IMR-90 (cell line): ENCODE measurements at regions not wholly inside any gene's neighbourhood (a gene's known extent, or its start where the extent isn't known, plus 50 kb on each side); places are given as distances from the start of the nearest gene placed in this dataset.

Experiments used
- ATAC-seq: fragments of 200-7000 bp; cut with Tn5 transposase; 2 replicates; pipeline ENCODE4 v1.9.1; 2020; ENCODE audit warnings: low read depth, mild to moderate bottlenecking, moderate library complexity
- BruUV-seq: library from RNA; stranded (reverse); fragments of 400-500 nt; replicated peaks from 2 replicates; lab custom pipeline; 2021; lab: Mats Ljungman, UMichigan
- CTCF ChIA-PET: fragments of 300-600 bp; formaldehyde crosslinking; extraction: SDS; loops from one replicate; lab custom pipeline; 2021; ENCODE audit warnings: antibody characterized with exemption; lab: Yijun Ruan, JAX
- POLR2A ChIA-PET: fragments of 300-600 bp; sonication (Branson Sonifier 250); formaldehyde crosslinking; loops from one replicate; lab custom pipeline; 2022; ENCODE audit warnings: antibody characterized with exemption; ENCODE audit not compliant: unreplicated experiment; lab: Charles Lee
- DNase-seq: peaks from one replicate; pipeline ENCODE4 v3.0.0; 2013
- H2AFZ ChIP-seq: replicated peaks from 2 replicates; pipeline ENCODE3; 2013; ENCODE audit warnings: low read length, mild to moderate bottlenecking; ENCODE audit not compliant: poor library complexity
- H2AK5ac ChIP-seq: 2 replicates; pipeline ENCODE4 v1.6.1; 2013; ENCODE audit warnings: low read depth, low read length, inconsistent platforms
- H2AK9ac ChIP-seq: replicated peaks from 2 replicates; pipeline ENCODE3; 2013; ENCODE audit warnings: mild to moderate bottlenecking, low read depth, low read length, moderate library complexity; ENCODE audit not compliant: poor library complexity
- H2BK120ac ChIP-seq: 2 replicates; pipeline ENCODE4 v1.6.1; 2013; ENCODE audit warnings: low read depth, low read length, inconsistent platforms
- H2BK15ac ChIP-seq: 3 replicates; pipeline ENCODE4 v1.6.1; 2013; ENCODE audit warnings: low read depth, low read length, inconsistent platforms
- H2BK20ac ChIP-seq: 2 replicates; pipeline ENCODE4 v1.6.1; 2013; ENCODE audit warnings: low read depth, mild to moderate bottlenecking, inconsistent platforms, low read length, moderate library complexity
- H2BK5ac ChIP-seq: 2 replicates; pipeline ENCODE4 v1.6.1; 2013; ENCODE audit warnings: mild to moderate bottlenecking, low read depth, low read length, inconsistent platforms; ENCODE audit not compliant: poor library complexity, severe bottlenecking
- H3K14ac ChIP-seq: replicated peaks from 2 replicates; pipeline ENCODE4 v1.6.1; 2013; ENCODE audit warnings: low read depth, low read length, inconsistent platforms
- H3K18ac ChIP-seq: 2 replicates; pipeline ENCODE4 v1.6.1; 2013; ENCODE audit warnings: low read depth, low read length, control low read depth
- H3K23ac ChIP-seq: 2 replicates; pipeline ENCODE4 v1.6.1; 2013; ENCODE audit warnings: low read depth, low read length, inconsistent platforms
- H3K27ac ChIP-seq: 2 replicates; pipeline ENCODE4 v1.5.1; 2013; ENCODE audit warnings: mild to moderate bottlenecking, control low read depth, low read length; ENCODE audit not compliant: insufficient read depth
- H3K27me3 ChIP-seq: 2 replicates; pipeline ENCODE4 v1.6.1; 2013; ENCODE audit warnings: low read length; ENCODE audit not compliant: control insufficient read depth, insufficient read depth
- H3K36me3 ChIP-seq: 2 replicates; pipeline ENCODE4 v1.6.1; 2013; ENCODE audit warnings: low read length, mixed read lengths; ENCODE audit not compliant: control insufficient read depth, insufficient read depth
- H3K4ac ChIP-seq: 2 replicates; pipeline ENCODE4 v1.6.1; 2013; ENCODE audit warnings: low read depth, low read length, inconsistent platforms
- H3K4me1 ChIP-seq: 2 replicates; pipeline ENCODE4 v1.6.1; 2013; ENCODE audit warnings: low read length, mixed read lengths; ENCODE audit not compliant: control insufficient read depth, insufficient read depth
- H3K4me2 ChIP-seq: 2 replicates; pipeline ENCODE4 v1.6.1; 2013; ENCODE audit warnings: low read depth, mild to moderate bottlenecking, control low read depth, low read length, moderate library complexity
- H3K4me3 ChIP-seq: 2 replicates; pipeline ENCODE4 v1.5.1; 2013; ENCODE audit warnings: low read depth, mild to moderate bottlenecking, control low read depth, low read length, moderate library complexity; ENCODE audit not compliant: insufficient read depth
- H3K56ac ChIP-seq: 2 replicates; pipeline ENCODE4 v1.6.1; 2013; ENCODE audit warnings: low read length, inconsistent platforms; ENCODE audit not compliant: insufficient read depth; ENCODE audit errors: extremely low read depth
- H3K79me1 ChIP-seq, 2 experiments: 2 replicates each; pipeline ENCODE4 v1.6.1; 2013; ENCODE audit warnings: low read length in 2 of 2, inconsistent platforms in 1 of 2, low read depth in 1 of 2
- H3K9ac ChIP-seq: 2 replicates; pipeline ENCODE4 v1.6.1; 2013; ENCODE audit warnings: low read depth, low read length, control low read depth
- H3K9me1 ChIP-seq: 2 replicates; pipeline ENCODE4 v1.6.1; 2013; ENCODE audit warnings: low read length, inconsistent platforms; ENCODE audit not compliant: insufficient read depth
- H3K9me3 ChIP-seq: 2 replicates; pipeline ENCODE4 v1.6.1; 2013; ENCODE audit warnings: low read length; ENCODE audit not compliant: control insufficient read depth, insufficient read depth
- H4K20me1 ChIP-seq: 2 replicates; pipeline ENCODE4 v1.6.1; 2013; ENCODE audit warnings: low read length, inconsistent platforms; ENCODE audit not compliant: insufficient read depth
- H4K5ac ChIP-seq: 2 replicates; pipeline ENCODE4 v1.6.1; 2013; ENCODE audit warnings: mild to moderate bottlenecking, low read depth, low read length, control low read depth
- H4K8ac ChIP-seq, 2 experiments: 2 replicates each; pipeline ENCODE4 v1.6.1; 2013; ENCODE audit warnings: low read depth in 2 of 2, low read length in 2 of 2, control low read depth in 1 of 2, inconsistent platforms in 1 of 2
- H4K91ac ChIP-seq: 2 replicates; pipeline ENCODE4 v1.6.1; 2013; ENCODE audit warnings: low read depth, low read length, inconsistent platforms; ENCODE audit not compliant: insufficient read depth
- BHLHE40 ChIP-seq: fragments of 150-350 bp; IDR thresholded peaks from 2 replicates; pipeline ENCODE4 v1.6.1; 2016; ENCODE audit warnings: mild to moderate bottlenecking, low read depth, low read length
- CEBPB ChIP-seq: IDR thresholded peaks from 2 replicates; pipeline ENCODE4 v1.6.1; 2012; ENCODE audit warnings: low read depth, low read length, improper control_type of control experiment
- CHD1 ChIP-seq: IDR thresholded peaks from 2 replicates; pipeline ENCODE4 v1.6.1; 2012; ENCODE audit warnings: low read depth, low read length, improper control_type of control experiment
- FOS ChIP-seq: fragments of 150-350 bp; IDR thresholded peaks from 2 replicates; pipeline ENCODE4 v1.6.1; 2016; ENCODE audit warnings: low read depth, low read length
- MAZ ChIP-seq: IDR thresholded peaks from 2 replicates; pipeline ENCODE4 v1.6.1; 2012; ENCODE audit warnings: low read depth, mild to moderate bottlenecking, low read length, improper control_type of control experiment, moderate library complexity, borderline replicate concordance
- NFE2L2 ChIP-seq: fragments of 150-350 bp; IDR thresholded peaks from 2 replicates; pipeline ENCODE4 v1.6.1; 2016; ENCODE audit warnings: low read depth, mild to moderate bottlenecking, low read length
- POLR2A ChIP-seq: IDR thresholded peaks from 2 replicates; pipeline ENCODE4 v1.6.1; 2012; ENCODE audit warnings: mild to moderate bottlenecking, low read depth, low read length
- RAD21 ChIP-seq: IDR thresholded peaks from 2 replicates; pipeline ENCODE4 v1.6.1; 2012; ENCODE audit warnings: low read length, improper control_type of control experiment
- RCOR1 ChIP-seq: IDR thresholded peaks from 2 replicates; pipeline ENCODE4 v1.6.1; 2012; ENCODE audit warnings: mild to moderate bottlenecking, low read length, improper control_type of control experiment; ENCODE audit not compliant: insufficient replicate concordance
- RFX5 ChIP-seq: IDR thresholded peaks from 2 replicates; pipeline ENCODE4 v1.8.0; 2012; ENCODE audit warnings: low read depth, mild to moderate bottlenecking, low read length, moderate library complexity
- WGBS, 2 experiments: methylation state at CpG; one replicate each; pipeline versions ENCODE4 v1.1.5 to v1.1.7; 2013; ENCODE audit warnings: missing lambda C conversion rate in 2 of 2; ENCODE audit not compliant: insufficient read length in 1 of 2; ENCODE audit errors: extremely low coverage in 2 of 2; 5-methylcytosine and 5-hydroxymethylcytosine counted together
- dilution Hi-C: fragments of 300-500 bp; cut with HindIII; formaldehyde crosslinking; loops from one replicate; pipeline ENCODE4 v1.14.3; 2018; ENCODE audit warnings: low sequenced_read_pairs; ENCODE audit not compliant: unreplicated experiment
- in situ Hi-C: fragments of 300-500 bp; cut with MboI; formaldehyde crosslinking; loops from 3 replicates; pipeline ENCODE4 v1.14.3; 2019; ENCODE audit warnings: low sequenced_read_pairs, inconsistent platforms, mixed read lengths
- intact Hi-C: fragments of 100-400 bp; cut with micrococcal nuclease; formaldehyde crosslinking; loops from 2 replicates; pipeline ENCODE4 v1.10.0; 2022
- TF ChIP-seq, protein P1 (sequence below): conservative IDR thresholded peaks from 2 replicates; pipeline ENCODE4 v1.5.1; 2012; ENCODE audit warnings: mild to moderate bottlenecking, low read depth, low read length, improper control_type of control experiment

DNA sequence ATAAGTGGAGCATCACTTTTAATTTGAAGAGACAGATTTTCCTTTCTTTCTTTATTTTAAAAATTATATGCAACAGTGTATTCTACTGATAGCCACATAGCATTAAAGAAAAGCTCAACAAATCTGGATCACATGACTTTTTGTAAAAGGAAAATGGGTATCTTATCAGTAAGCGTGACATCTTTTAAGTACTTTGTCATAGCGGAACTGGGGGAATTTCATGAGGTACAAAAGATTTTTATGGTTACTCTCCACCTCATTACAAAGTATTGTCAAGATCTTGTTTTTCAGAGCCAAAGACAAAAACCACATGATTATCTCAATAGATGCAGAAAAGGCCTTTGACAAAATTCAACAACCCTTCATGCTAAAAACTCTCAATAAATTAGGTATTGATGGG lies 219.6 kb upstream of the ZPLD1 start:
- Histone ChIP-seq H3K36me3 (no peaks in the 10 kb centered on the region), H3K27ac (no peak overlapping the region), H3K56ac (no peak overlapping the region), H2BK120ac (no peak overlapping the region), H3K14ac (no peak overlapping the region), H4K8ac (no peak overlapping the region), H3K9me3 (no peaks in the 10 kb centered on the region), H2AK5ac (no peak overlapping the region), H3K4me1 (no peaks in the 10 kb centered on the region), H3K18ac (no peak overlapping the region), H4K91ac (no peak overlapping the region), H2AK9ac (no peak overlapping the region), H3K23ac (no peak overlapping the region), H3K4me2 (no peak overlapping the region), H2BK20ac (no peak overlapping the region), H4K20me1 (no peaks in the 10 kb centered on the region), H2BK15ac (no peak overlapping the region), H3K4ac (no peak overlapping the region), H3K79me1 (no peaks in the 10 kb centered on the region), H2BK5ac (no peak overlapping the region), H3K4me3 (no peak overlapping the region), H3K9me1 (no peaks in the 10 kb centered on the region), H4K5ac (no peak overlapping the region), H3K9ac (no peak overlapping the region), H3K27me3 (no peaks in the 10 kb centered on the region), H2AFZ (no peak overlapping the region)
- in situ Hi-C loops: no loop called here
- no peak for TF ChIP-seq BHLHE40
- no peak for TF ChIP-seq POLR2A
- TF ChIP-seq RAD21: no peak
- TF ChIP-seq NFE2L2: no peak
- TF ChIP-seq FOS: no peak
- TF ChIP-seq CHD1: no peak
- no peak for TF ChIP-seq CEBPB
- TF ChIP-seq, protein P1, sequence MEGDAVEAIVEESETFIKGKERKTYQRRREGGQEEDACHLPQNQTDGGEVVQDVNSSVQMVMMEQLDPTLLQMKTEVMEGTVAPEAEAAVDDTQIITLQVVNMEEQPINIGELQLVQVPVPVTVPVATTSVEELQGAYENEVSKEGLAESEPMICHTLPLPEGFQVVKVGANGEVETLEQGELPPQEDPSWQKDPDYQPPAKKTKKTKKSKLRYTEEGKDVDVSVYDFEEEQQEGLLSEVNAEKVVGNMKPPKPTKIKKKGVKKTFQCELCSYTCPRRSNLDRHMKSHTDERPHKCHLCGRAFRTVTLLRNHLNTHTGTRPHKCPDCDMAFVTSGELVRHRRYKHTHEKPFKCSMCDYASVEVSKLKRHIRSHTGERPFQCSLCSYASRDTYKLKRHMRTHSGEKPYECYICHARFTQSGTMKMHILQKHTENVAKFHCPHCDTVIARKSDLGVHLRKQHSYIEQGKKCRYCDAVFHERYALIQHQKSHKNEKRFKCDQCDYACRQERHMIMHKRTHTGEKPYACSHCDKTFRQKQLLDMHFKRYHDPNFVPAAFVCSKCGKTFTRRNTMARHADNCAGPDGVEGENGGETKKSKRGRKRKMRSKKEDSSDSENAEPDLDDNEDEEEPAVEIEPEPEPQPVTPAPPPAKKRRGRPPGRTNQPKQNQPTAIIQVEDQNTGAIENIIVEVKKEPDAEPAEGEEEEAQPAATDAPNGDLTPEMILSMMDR: no peak
- TF ChIP-seq RCOR1: no peak
- no peak for TF ChIP-seq MAZ
- TF ChIP-seq RFX5: no peak
- ChIA-PET POLR2A (no interaction called here), CTCF (no interaction called here)
- no peak for DNase-seq
- dilution Hi-C loops: no loop called here
- intact Hi-C loops: no loop called here
- no TSS peak for BruUV-seq
- no peak for ATAC-seq
- no CpG with 5 or more reads among the region's 2 CpGs for WGBS, 2 experiments
